GM23338 (cell line): ENCODE measurements at regions not wholly inside any gene's neighbourhood (a gene's known extent, or its start where the extent isn't known, plus 50 kb on each side); places are given as distances from the start of the nearest gene placed in this dataset.

Experiments
- ATAC-seq: fragments of 200-7000 bp; cut with Tn5 transposase; 3 replicates; pipeline ENCODE4 v1.9.1; 2020
- DNase-seq: peaks from one replicate; pipeline ENCODE4 v3.0.0-alpha.2; 2015; ENCODE audit warnings: low spot score
- H2AFZ ChIP-seq: fragments of 200-600 bp; sonication (generic); 2 replicates; pipeline ENCODE4 v1.8.0; 2016; ENCODE audit warnings: antibody characterized with exemption, mild to moderate bottlenecking, moderate library complexity
- H3F3A ChIP-seq: fragments of 200-600 bp; sonication (generic); replicated peaks from 2 replicates; pipeline ENCODE4 v1.8.0; 2017; ENCODE audit warnings: antibody characterized with exemption, mixed run types, low read depth
- H3K27ac ChIP-seq: fragments of 200-600 bp; sonication (generic); 2 replicates; pipeline ENCODE4 v1.6.1; 2016; ENCODE audit warnings: low read depth
- H3K27me3 ChIP-seq: fragments of 200-600 bp; sonication (generic); 2 replicates; pipeline ENCODE4 v1.8.0; 2016; ENCODE audit warnings: mild to moderate bottlenecking, mixed run types, moderate library complexity; ENCODE audit not compliant: insufficient read depth
- H3K36me3 ChIP-seq: fragments of 200-600 bp; sonication (generic); 2 replicates; pipeline ENCODE4 v1.8.0; 2016; ENCODE audit warnings: mild to moderate bottlenecking; ENCODE audit not compliant: insufficient read depth
- H3K4me1 ChIP-seq: fragments of 200-600 bp; sonication (generic); 2 replicates; pipeline ENCODE4 v1.8.0; 2016; ENCODE audit warnings: mild to moderate bottlenecking, moderate library complexity; ENCODE audit not compliant: insufficient read depth
- H3K4me2 ChIP-seq: fragments of 200-600 bp; sonication (generic); 2 replicates; pipeline ENCODE4 v1.7.1; 2017; ENCODE audit warnings: mixed run types
- H3K4me3 ChIP-seq: fragments of 200-600 bp; sonication (generic); 2 replicates; pipeline ENCODE4 v1.6.1; 2016; ENCODE audit warnings: mixed run types
- H3K79me2 ChIP-seq: fragments of 200-600 bp; sonication (generic); replicated peaks from 2 replicates; pipeline ENCODE4 v1.8.0; 2017; ENCODE audit warnings: mild to moderate bottlenecking; ENCODE audit not compliant: insufficient read depth
- H3K9me2 ChIP-seq: fragments of 200-600 bp; sonication (generic); 2 replicates; pipeline ENCODE4 v1.8.0; 2017; ENCODE audit not compliant: insufficient read depth
- H4K20me1 ChIP-seq: fragments of 200-600 bp; sonication (generic); replicated peaks from 2 replicates; pipeline ENCODE4 v1.8.0; 2017; ENCODE audit warnings: mild to moderate bottlenecking; ENCODE audit not compliant: insufficient read depth
- H3K27ac Mint-ChIP-seq: 2 replicates; pipeline ENCODE4 v1.8.0; 2020; ENCODE audit warnings: inconsistent platforms, mild to moderate bottlenecking, moderate library complexity, mixed read lengths
- H3K27me3 Mint-ChIP-seq: 3 replicates; pipeline ENCODE4 v1.8.0; 2022; ENCODE audit warnings: low read depth, mild to moderate bottlenecking, moderate library complexity, mixed read lengths, inconsistent platforms; ENCODE audit not compliant: insufficient read depth, poor library complexity
- H3K36me3 Mint-ChIP-seq: 3 replicates; pipeline ENCODE4 v1.8.0; 2021; ENCODE audit warnings: low read depth, mild to moderate bottlenecking, inconsistent platforms, moderate library complexity, mixed read lengths
- H3K4me1 Mint-ChIP-seq: 3 replicates; pipeline ENCODE4 v1.8.0; 2020; ENCODE audit warnings: mild to moderate bottlenecking, inconsistent platforms, mixed read lengths
- H3K4me3 Mint-ChIP-seq: 3 replicates; pipeline ENCODE4 v1.8.0; 2021; ENCODE audit warnings: moderate library complexity, mild to moderate bottlenecking, inconsistent platforms, mixed read lengths
- H3K9me3 Mint-ChIP-seq: 3 replicates; pipeline ENCODE4 v1.8.0; 2020; ENCODE audit warnings: moderate library complexity, mild to moderate bottlenecking, inconsistent platforms, mixed read lengths
- CREB1 ChIP-seq: fragments of 250-450 bp; sonication (Bioruptor Pico); IDR thresholded peaks from 2 replicates; pipeline ENCODE4 v1.5.0; 2020; ENCODE audit warnings: low read depth, mild to moderate bottlenecking, moderate library complexity
- ETS1 ChIP-seq: IDR thresholded peaks from 2 replicates; pipeline ENCODE4 v1.6.1; 2016; ENCODE audit warnings: antibody characterized with exemption
- EZH2 ChIP-seq: fragments of 200-600 bp; sonication (generic); IDR thresholded peaks from one replicate; pipeline ENCODE4 v1.8.0; 2017; ENCODE audit warnings: antibody characterized with exemption, mild to moderate bottlenecking, low read depth; ENCODE audit not compliant: unreplicated experiment
- EZH2phosphoT487 ChIP-seq: fragments of 200-600 bp; sonication (generic); IDR thresholded peaks from one replicate; pipeline ENCODE4 v1.8.1; 2018; ENCODE audit warnings: antibody characterized with exemption; ENCODE audit not compliant: unreplicated experiment
- JUNB ChIP-seq: IDR thresholded peaks from one replicate; pipeline ENCODE4 v1.6.1; 2016; ENCODE audit warnings: antibody characterized with exemption; ENCODE audit not compliant: unreplicated experiment
- NANOG ChIP-seq: IDR thresholded peaks from 2 replicates; pipeline ENCODE4 v1.6.1; 2016; ENCODE audit warnings: antibody characterized with exemption, borderline replicate concordance
- POLR2AphosphoS5 ChIP-seq: IDR thresholded peaks from 2 replicates; pipeline ENCODE4 v1.6.1; 2016; ENCODE audit warnings: antibody characterized with exemption, low read depth
- REST ChIP-seq: IDR thresholded peaks from one replicate; pipeline ENCODE4 v1.6.1; 2018; ENCODE audit warnings: antibody characterized with exemption; ENCODE audit not compliant: unreplicated experiment
- STAT1 ChIP-seq: IDR thresholded peaks from one replicate; pipeline ENCODE4 v1.6.1; 2016; ENCODE audit warnings: antibody characterized with exemption; ENCODE audit not compliant: unreplicated experiment
- ZNF331 ChIP-seq: fragments of 250-450 bp; sonication (Bioruptor Pico); IDR thresholded peaks from 2 replicates; pipeline ENCODE4 v1.5.0; 2020; ENCODE audit warnings: low read depth, mild to moderate bottlenecking, moderate library complexity
- ZNF462 ChIP-seq: fragments of 250-450 bp; sonication (Bioruptor Pico); IDR thresholded peaks from 2 replicates; pipeline ENCODE4 v1.5.0; 2020; ENCODE audit warnings: mild to moderate bottlenecking, moderate library complexity

- H3K4me1 Mint-ChIP-seq = peaks cover 6% of the 10 kb centered on the region; the same call in 2 of the 3 replicates
- H3F3A ChIP-seq = no peaks in the 10 kb centered on the region
- H3K27me3 ChIP-seq = no peaks in the 10 kb centered on the region
- no peak overlapping the region for H3K4me3 Mint-ChIP-seq
- H2AFZ ChIP-seq = no peak overlapping the region
- H3K79me2 ChIP-seq = no peaks in the 10 kb centered on the region
- H3K9me3 Mint-ChIP-seq = no peaks in the 10 kb centered on the region
- no peak overlapping the region for H3K4me3 ChIP-seq
- H4K20me1 ChIP-seq = no peaks in the 10 kb centered on the region
- no peak overlapping the region for H3K27ac Mint-ChIP-seq
- no peak for TF ChIP-seq CREB1 (CRISPR knock-in tag)
- no peak for TF ChIP-seq NANOG
- no peak for TF ChIP-seq JUNB
- ATAC-seq = no peak
- H3K36me3 Mint-ChIP-seq = no peaks in the 10 kb centered on the region; the same call in 2 of the 3 replicates
- no peaks in the 10 kb centered on the region for H3K9me2 ChIP-seq
- no peak overlapping the region for H3K4me2 ChIP-seq
- no peak for DNase-seq
- H3K27ac ChIP-seq = no peak overlapping the region
- H3K27me3 Mint-ChIP-seq = peaks cover 7% of the 10 kb centered on the region
- H3K36me3 ChIP-seq = no peaks in the 10 kb centered on the region
- no peaks in the 10 kb centered on the region for H3K4me1 ChIP-seq
Measured at GRCh38 chr5:135251093-135251492, 147.9 kb downstream of the MACROH2A1 start.

- Mint-ChIP-seq H3K27ac (no peak overlapping the region), H3K4me1 (peaks cover 6% of the 10 kb centered on the region; the same call in 2 of the 3 replicates), H3K4me3 (no peak overlapping the region), H3K27me3 (peaks cover 10% of the 10 kb centered on the region), H3K9me3 (no peaks in the 10 kb centered on the region), H3K36me3 (no peaks in the 10 kb centered on the region; the same call in 2 of the 3 replicates)
- Histone ChIP-seq H3K4me1 (no peaks in the 10 kb centered on the region), H3K4me3 (no peak overlapping the region), H4K20me1 (no peaks in the 10 kb centered on the region), H3F3A (no peaks in the 10 kb centered on the region), H3K27ac (no peak overlapping the region), H3K36me3 (no peaks in the 10 kb centered on the region), H3K4me2 (no peak overlapping the region), H3K27me3 (no peaks in the 10 kb centered on the region), H3K9me2 (no peaks in the 10 kb centered on the region), H2AFZ (no peak overlapping the region), H3K79me2 (no peaks in the 10 kb centered on the region)
- ATAC-seq = no peak
- no peak for DNase-seq
- TF ChIP-seq ZNF331 (CRISPR knock-in tag) (no peak), REST (no peak), NANOG (no peak), ZNF462 (CRISPR knock-in tag) (no peak), ETS1 (no peak), CREB1 (CRISPR knock-in tag) (no peak), STAT1 (no peak), POLR2AphosphoS5 (no peak), EZH2phosphoT487 (no peak), JUNB (no peak), EZH2 (no peak)
Measured at GRCh38 chr5:135250671-135251070, 148.4 kb downstream of the MACROH2A1 start.
